Activated naive CD8-positive, alpha-beta T cell treated with anti-CD3 and anti-CD28 coated beads, Interleukin-2, amount 50 U/mL, for 24 hours (primary cell): ENCODE measurements at regions not wholly inside any gene's neighbourhood (a gene's known extent, or its start where the extent isn't known, plus 50 kb on each side); places are given as distances from the start of the nearest gene placed in this dataset.
"Not testable (repeated sequence)": the region's sequence is repeated elsewhere in the genome, so short reads cannot be mapped to it uniquely, and the experiment has no call there.

Experiments
- ATAC-seq: fragments of 150-1000 bp; cut with Tn5 transposase; one replicate; pipeline ENCODE4 v1.10.0; 2021
- DNase-seq: peaks from one replicate; pipeline ENCODE4 v3.0.0; 2021
- H3K27ac Mint-ChIP-seq: one replicate; pipeline ENCODE4 v1.8.0; 2021; ENCODE audit warnings: mild to moderate bottlenecking, mixed read lengths
- H3K27me3 Mint-ChIP-seq: one replicate; pipeline ENCODE4 v1.8.0; 2021; ENCODE audit warnings: mixed read lengths
- H3K36me3 Mint-ChIP-seq: one replicate; pipeline ENCODE4 v1.8.0; 2021; ENCODE audit warnings: low read depth, mixed read lengths
- H3K4me1 Mint-ChIP-seq: one replicate; pipeline ENCODE4 v1.8.0; 2021; ENCODE audit warnings: mixed read lengths
- H3K4me3 Mint-ChIP-seq: one replicate; pipeline ENCODE4 v1.8.0; 2021; ENCODE audit warnings: mild to moderate bottlenecking, moderate library complexity, mixed read lengths
- H3K9me3 Mint-ChIP-seq: one replicate; pipeline ENCODE4 v1.8.0; 2021; ENCODE audit warnings: mixed read lengths

- no peaks in the 10 kb centered on the region for H3K4me1 Mint-ChIP-seq
- peaks cover 51% of the 10 kb centered on the region for H3K9me3 Mint-ChIP-seq
- ATAC-seq (no peak), DNase-seq (no peak)
- H3K36me3 Mint-ChIP-seq, result peaks cover 18% of the 10 kb centered on the region
- no peak overlapping the region for H3K4me3 Mint-ChIP-seq
- no peaks in the 10 kb centered on the region for H3K27me3 Mint-ChIP-seq
- H3K27ac Mint-ChIP-seq, result no peak overlapping the region
Observed at GRCh38 chr9:40911647-40912046, 216.8 kb downstream of the FOXD4L6 start.

GRCh38 chr9:40910995-40911394 is 217.5 kb downstream of the FOXD4L6 start:
- Mint-ChIP-seq H3K36me3 (peaks cover 18% of the 10 kb centered on the region), H3K9me3 (peaks cover 51% of the 10 kb centered on the region)
- not testable (repeated sequence) for ATAC-seq, DNase-seq, H3K27ac Mint-ChIP-seq, H3K4me3 Mint-ChIP-seq, H3K27me3 Mint-ChIP-seq, H3K4me1 Mint-ChIP-seq

DNA sequence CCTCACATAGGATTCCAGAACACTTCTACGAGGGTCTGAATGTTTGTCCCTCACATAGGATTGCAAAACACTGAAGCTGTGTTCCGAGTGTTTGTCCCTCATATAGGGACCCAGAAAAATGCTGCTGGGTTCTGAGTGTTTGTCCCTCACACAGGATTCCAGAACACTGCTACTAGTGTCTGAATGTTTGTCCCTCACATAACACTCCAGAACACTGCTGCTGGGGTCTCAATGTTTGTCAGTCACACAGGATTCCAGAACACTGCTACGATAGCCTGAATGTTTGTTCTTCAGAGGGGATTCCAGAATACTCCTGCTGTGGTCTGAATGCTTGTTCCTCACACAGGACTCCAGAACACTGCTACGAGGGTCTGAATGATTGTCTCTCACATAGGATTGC is 218.7 kb downstream of the FOXD4L6 start:
- H3K27me3 Mint-ChIP-seq, result no peaks in the 10 kb centered on the region
- H3K4me3 Mint-ChIP-seq, result no peak overlapping the region
- H3K9me3 Mint-ChIP-seq, result peaks cover 42% of the 10 kb centered on the region
- DNase-seq, result no peak
- H3K27ac Mint-ChIP-seq, result no peak overlapping the region
- ATAC-seq, result no peak
- peaks cover 10% of the 10 kb centered on the region for H3K36me3 Mint-ChIP-seq
- H3K4me1 Mint-ChIP-seq, result no peaks in the 10 kb centered on the region

GRCh38 chr9:40909111-40909510 is 219.4 kb downstream of the FOXD4L6 start:
- ATAC-seq, H3K27ac Mint-ChIP-seq, H3K4me3 Mint-ChIP-seq, DNase-seq, H3K4me1 Mint-ChIP-seq, H3K27me3 Mint-ChIP-seq: not testable (repeated sequence)
- Mint-ChIP-seq H3K36me3 (peaks cover 15% of the 10 kb centered on the region), H3K9me3 (peaks cover 41% of the 10 kb centered on the region)

DNA sequence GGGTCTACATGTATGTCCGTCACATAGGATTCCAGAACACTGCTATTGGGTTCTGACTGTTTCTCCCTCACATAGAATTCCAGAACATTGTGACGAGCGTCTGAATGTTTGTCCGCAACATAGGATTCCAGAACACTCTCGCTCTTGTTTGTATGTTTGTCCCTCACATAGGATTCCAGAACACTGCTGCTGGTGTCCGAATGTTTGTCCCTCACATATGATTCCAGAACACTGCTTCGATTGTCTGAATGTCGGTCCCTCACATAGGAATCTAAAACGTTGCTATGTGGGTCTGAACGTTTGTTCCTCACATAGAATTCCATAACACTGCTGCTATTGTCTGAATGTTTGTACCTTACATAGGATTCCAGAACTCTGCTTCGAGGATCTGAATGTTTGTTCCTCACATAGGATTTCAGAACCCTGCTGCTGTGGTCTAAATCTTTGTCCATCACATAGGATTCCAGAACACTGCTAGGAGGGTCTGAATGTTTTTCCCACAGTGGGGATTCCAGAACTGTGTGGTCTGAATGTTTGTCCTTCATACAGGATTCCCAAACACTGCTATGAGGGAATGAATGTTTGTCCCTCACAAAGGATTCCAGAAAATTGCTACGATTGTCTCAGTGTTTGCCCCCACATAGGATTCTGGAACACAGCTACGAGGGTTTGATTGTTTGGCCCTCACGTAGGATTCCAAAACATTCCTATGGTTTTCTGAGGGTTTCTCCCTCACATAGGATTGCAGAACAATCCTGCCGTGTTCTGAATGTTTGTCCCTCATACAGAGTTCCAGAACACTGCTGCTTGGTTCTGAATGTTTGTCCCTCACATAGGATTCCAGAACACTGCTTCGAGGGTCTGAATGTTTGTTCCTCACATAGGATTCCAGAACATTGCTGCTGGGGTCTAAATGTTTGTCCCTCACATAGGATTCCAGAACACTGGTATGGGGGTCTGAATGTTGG is 220.5 kb downstream of the FOXD4L6 start:
- H3K27me3 Mint-ChIP-seq, result no peaks in the 10 kb centered on the region
- H3K9me3 Mint-ChIP-seq, result peaks cover 44% of the 10 kb centered on the region
- no peak for DNase-seq
- peaks cover 25% of the 10 kb centered on the region for H3K36me3 Mint-ChIP-seq
- H3K4me1 Mint-ChIP-seq, result no peaks in the 10 kb centered on the region
- no peak overlapping the region for H3K27ac Mint-ChIP-seq
- H3K4me3 Mint-ChIP-seq, result no peak overlapping the region
- no peak for ATAC-seq

GRCh38 chr9:40906879-40907278 is 221.6 kb downstream of the FOXD4L6 start:
- H3K36me3 Mint-ChIP-seq, result peaks cover 30% of the 10 kb centered on the region
- not testable (repeated sequence) for H3K27ac Mint-ChIP-seq, H3K4me3 Mint-ChIP-seq, H3K27me3 Mint-ChIP-seq, ATAC-seq, H3K4me1 Mint-ChIP-seq, DNase-seq
- H3K9me3 Mint-ChIP-seq, result peaks cover 50% of the 10 kb centered on the region

GRCh38 chr9:40892315-40892714 is 236.2 kb downstream of the FOXD4L6 start:
- not testable (repeated sequence) for H3K4me3 Mint-ChIP-seq, H3K27me3 Mint-ChIP-seq, H3K4me1 Mint-ChIP-seq, H3K27ac Mint-ChIP-seq, ATAC-seq, DNase-seq
- H3K36me3 Mint-ChIP-seq, result peaks cover 75% of the 10 kb centered on the region
- H3K9me3 Mint-ChIP-seq, result peaks cover 73% of the 10 kb centered on the region

DNA sequence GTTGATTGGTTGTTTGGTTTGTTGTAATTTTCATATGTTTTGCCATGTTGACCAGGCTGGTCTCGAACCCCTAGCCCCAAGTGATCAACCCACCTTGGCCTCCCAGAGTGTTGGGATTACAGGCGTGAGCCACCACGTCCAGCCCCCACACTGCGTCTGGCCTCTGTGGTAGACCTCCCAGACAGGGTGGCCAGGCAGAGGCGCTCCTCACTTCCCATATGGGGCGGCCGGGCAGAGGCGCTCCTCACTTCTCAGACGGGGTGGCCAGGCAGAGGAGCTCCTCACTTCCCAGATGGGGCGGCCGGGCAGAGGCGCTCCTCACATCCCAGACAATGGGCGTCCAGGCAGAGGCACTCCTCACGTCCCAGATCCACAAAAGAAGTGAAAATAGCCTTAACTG is 242.6 kb downstream of the FOXD4L6 start:
- peaks cover 37% of the 10 kb centered on the region for H3K9me3 Mint-ChIP-seq
- ATAC-seq, H3K27me3 Mint-ChIP-seq, H3K27ac Mint-ChIP-seq, DNase-seq, H3K4me1 Mint-ChIP-seq, H3K4me3 Mint-ChIP-seq: not testable (repeated sequence)
- peaks cover 34% of the 10 kb centered on the region for H3K36me3 Mint-ChIP-seq

DNA sequence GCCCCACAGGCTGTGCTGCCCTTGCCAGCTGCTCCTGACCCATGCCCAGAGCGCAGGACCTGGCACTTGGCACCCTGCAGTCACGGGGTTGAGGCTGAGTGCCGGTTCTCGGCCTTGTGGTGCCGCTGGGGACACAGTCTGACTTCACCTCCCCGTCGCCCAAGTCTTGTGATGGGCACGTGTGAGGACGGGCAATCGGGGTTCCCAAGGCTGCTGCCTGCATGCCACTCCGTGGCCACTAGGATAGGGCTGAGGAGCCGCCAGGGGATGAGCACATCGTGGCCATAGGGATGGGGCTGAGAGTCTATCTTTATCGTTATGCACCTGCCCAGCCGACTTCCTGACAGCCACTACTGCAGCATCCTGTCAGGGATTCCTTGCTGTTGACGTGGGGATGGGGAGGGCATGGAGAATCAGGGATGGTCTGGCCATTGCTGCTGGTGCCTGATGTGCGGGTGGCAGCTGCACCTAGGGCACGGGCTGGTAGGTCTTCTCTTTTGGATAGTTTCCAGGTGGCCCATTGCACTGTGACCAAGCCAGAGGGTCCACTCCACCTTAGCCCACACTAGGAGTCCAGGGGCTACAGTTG is 243.5 kb downstream of the FOXD4L6 start:
- H3K27ac Mint-ChIP-seq, H3K4me1 Mint-ChIP-seq, ATAC-seq, DNase-seq, H3K27me3 Mint-ChIP-seq, H3K4me3 Mint-ChIP-seq: not testable (repeated sequence)
- Mint-ChIP-seq H3K9me3 (peaks cover 39% of the 10 kb centered on the region), H3K36me3 (peaks cover 32% of the 10 kb centered on the region)

- Mint-ChIP-seq H3K27ac (no peak overlapping the region), H3K9me3 (peaks cover 39% of the 10 kb centered on the region), H3K4me3 (no peak overlapping the region), H3K27me3 (no peaks in the 10 kb centered on the region), H3K36me3 (peaks cover 31% of the 10 kb centered on the region), H3K4me1 (no peaks in the 10 kb centered on the region)
- ATAC-seq (no peak), DNase-seq (no peak)
Observed at GRCh38 chr9:40884072-40884901, 244.2 kb downstream of the FOXD4L6 start.

GRCh38 chr9:40883423-40884071 is 244.9 kb downstream of the FOXD4L6 start:
- not testable (repeated sequence) for H3K27ac Mint-ChIP-seq, H3K27me3 Mint-ChIP-seq, H3K4me1 Mint-ChIP-seq, ATAC-seq, H3K4me3 Mint-ChIP-seq, DNase-seq
- Mint-ChIP-seq H3K9me3 (peaks cover 39% of the 10 kb centered on the region), H3K36me3 (peaks cover 25% of the 10 kb centered on the region)

DNA sequence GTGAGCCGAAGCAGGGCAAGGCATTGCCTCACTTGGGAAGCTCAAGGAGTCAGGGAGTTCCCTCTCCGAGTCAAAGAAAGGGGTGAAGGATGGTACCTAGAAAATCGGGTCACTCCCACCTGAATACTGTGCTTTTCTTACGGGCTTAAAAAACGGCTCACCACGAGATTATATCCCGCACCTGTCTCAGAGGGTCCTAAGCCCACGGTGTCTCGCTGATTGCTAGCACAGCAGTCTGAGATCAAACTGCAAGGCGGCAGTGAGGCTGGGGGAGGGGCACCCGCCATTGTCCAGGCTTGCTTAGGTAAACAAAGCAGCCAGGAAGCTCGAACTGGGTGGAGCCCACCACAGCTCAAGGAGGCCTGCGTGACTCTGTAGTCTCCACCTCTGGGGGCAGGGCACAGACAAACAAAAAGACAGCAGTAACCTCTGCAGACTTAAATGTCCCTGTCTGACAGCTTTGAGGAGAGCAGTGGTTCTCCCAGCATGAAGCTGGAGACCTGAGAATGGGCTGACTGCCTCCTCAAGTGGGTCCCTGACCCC is 254.7 kb downstream of the FOXD4L6 start:
- Mint-ChIP-seq H3K9me3 (peaks cover 43% of the 10 kb centered on the region), H3K36me3 (peaks cover 22% of the 10 kb centered on the region)
- not testable (repeated sequence) for H3K4me1 Mint-ChIP-seq, H3K27me3 Mint-ChIP-seq, DNase-seq, ATAC-seq, H3K4me3 Mint-ChIP-seq, H3K27ac Mint-ChIP-seq

DNA sequence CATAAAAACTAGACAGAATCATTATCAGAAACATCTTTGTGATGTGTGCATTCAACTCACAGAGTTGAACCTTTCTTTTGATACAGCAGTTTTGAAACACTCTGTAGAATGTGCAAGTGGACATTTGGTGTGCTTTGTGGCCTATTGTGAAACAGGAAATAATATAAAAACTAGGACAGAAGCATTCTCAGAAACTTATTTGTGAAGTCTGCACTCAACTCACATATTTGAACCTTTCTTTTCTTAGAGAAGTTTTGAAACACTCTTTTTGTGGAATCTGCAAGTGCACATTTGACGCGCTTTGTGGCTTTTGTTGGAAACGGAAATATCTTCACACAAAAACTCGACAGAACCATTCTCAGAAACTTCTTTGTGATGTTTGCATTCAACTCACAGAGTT is 260.0 kb downstream of the FOXD4L6 start:
- peaks cover 37% of the 10 kb centered on the region for H3K9me3 Mint-ChIP-seq
- H3K4me1 Mint-ChIP-seq, ATAC-seq: not testable (repeated sequence)

More for the DNA sequence above, 260.0 kb downstream of the FOXD4L6 start:
- H3K27me3 Mint-ChIP-seq, DNase-seq, H3K27ac Mint-ChIP-seq, H3K4me3 Mint-ChIP-seq: not testable (repeated sequence)
- peaks cover 27% of the 10 kb centered on the region for H3K36me3 Mint-ChIP-seq
